ENCODE measurements at regions not wholly inside any gene's neighbourhood (a gene's known extent, or its start where the extent isn't known, plus 50 kb on each side); places are given as distances from the start of the nearest gene placed in this dataset.

- DNase-seq (ENCODE audit: low read depth), result no peak
- no peak for TF ChIP-seq CTCF (IDR thresholded peaks at IDR 0.05; ENCODE audit: low read length, missing control alignments)
- no peak overlapping the region for H3K4me3 ChIP-seq (replicated peaks; ENCODE audit: low read depth, low read length)
These were observed 154.1 kb downstream of the RPS12 start for GRCh38 chr6:132968419-132968950.

GRCh38 chr6:132969196-132969595 lies 154.8 kb downstream of the RPS12 start:
- TF ChIP-seq CTCF (IDR thresholded peaks at IDR 0.05; ENCODE audit: low read length, missing control alignments), result no peak
- DNase-seq (ENCODE audit: low read depth), result peak; percentile 3
- no peak overlapping the region for H3K4me3 ChIP-seq (replicated peaks; ENCODE audit: low read depth, low read length)

GRCh38 chr6:132971676-132972075 lies 157.3 kb downstream of the RPS12 start:
- no peak overlapping the region for H3K4me3 ChIP-seq (replicated peaks; ENCODE audit: low read depth, low read length)
- no peak for DNase-seq (ENCODE audit: low read depth)

GRCh38 chr6:132972254-132972653 lies 157.9 kb downstream of the RPS12 start:
- no peak overlapping the region for H3K4me3 ChIP-seq (replicated peaks; ENCODE audit: low read depth, low read length)
- no peak for DNase-seq (ENCODE audit: low read depth)
- TF ChIP-seq CTCF (IDR thresholded peaks at IDR 0.05; ENCODE audit: low read length, missing control alignments), result no peak

More at GRCh38 chr6:132971676-132972075, 157.3 kb downstream of the RPS12 start:
- no peak for TF ChIP-seq CTCF (IDR thresholded peaks at IDR 0.05; ENCODE audit: low read length, missing control alignments)

GRCh38 chr6:132972971-132973370 lies 158.6 kb downstream of the RPS12 start:
- DNase-seq (ENCODE audit: low read depth), result no peak
- TF ChIP-seq CTCF (IDR thresholded peaks at IDR 0.05; ENCODE audit: low read length, missing control alignments), result no peak
- H3K4me3 ChIP-seq (replicated peaks; ENCODE audit: low read depth, low read length), result no peak overlapping the region

GRCh38 chr6:132973514-132973993 lies 159.2 kb downstream of the RPS12 start:
- H3K4me3 ChIP-seq (replicated peaks; ENCODE audit: low read depth, low read length), result no peak overlapping the region
- DNase-seq (ENCODE audit: low read depth), result no peak
- TF ChIP-seq CTCF (IDR thresholded peaks at IDR 0.05; ENCODE audit: low read length, missing control alignments), result no peak

- no peak overlapping the region for H3K4me3 ChIP-seq (replicated peaks; ENCODE audit: low read depth, low read length)
- TF ChIP-seq CTCF (IDR thresholded peaks at IDR 0.05; ENCODE audit: low read length, missing control alignments), result no peak
- DNase-seq (ENCODE audit: low read depth), result no peak
These were observed 159.8 kb downstream of the RPS12 start for GRCh38 chr6:132974122-132974521.

Measured in fibroblast of pulmonary artery (primary cell).